Stimulated activated CD4-positive, alpha-beta T cell treated with anti-CD3 and anti-CD28 coated beads, Interleukin-1b, Interleukin-23, amount 100 ng/mL, for 1 hour (primary cell): ENCODE measurements at regions not wholly inside any gene's neighbourhood (a gene's known extent, or its start where the extent isn't known, plus 50 kb on each side); places are given as distances from the start of the nearest gene placed in this dataset.
"Not testable (repeated sequence)": the region's sequence is repeated elsewhere in the genome, so short reads cannot be mapped to it uniquely, and the experiment has no call there.

Source experiments
- DNase-seq, 2 donors: peaks; one replicate each; pipeline ENCODE4 v3.0.0-alpha.2; 2020; ENCODE audit warnings: low read depth in 2 of 2

DNA sequence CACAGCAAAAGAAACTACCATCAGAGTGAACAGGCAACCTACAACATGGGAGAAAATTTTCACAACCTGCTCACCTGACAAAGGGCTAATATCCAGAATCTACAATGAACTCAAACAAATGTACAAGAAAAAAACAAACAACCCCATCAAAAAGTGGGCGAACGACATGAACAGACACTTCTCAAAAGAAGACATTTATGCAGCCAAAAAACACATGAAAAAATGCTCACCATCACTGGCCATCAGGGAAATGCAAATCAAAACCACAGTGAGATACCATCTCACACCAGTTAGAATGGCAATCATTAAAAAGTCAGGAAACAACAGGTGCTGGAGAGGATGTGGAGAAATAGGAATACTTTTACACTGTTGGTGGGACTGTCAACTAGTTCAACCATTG is 207.8 kb downstream of the USP6NL start:
- DNase-seq = not testable (repeated sequence)

DNA sequence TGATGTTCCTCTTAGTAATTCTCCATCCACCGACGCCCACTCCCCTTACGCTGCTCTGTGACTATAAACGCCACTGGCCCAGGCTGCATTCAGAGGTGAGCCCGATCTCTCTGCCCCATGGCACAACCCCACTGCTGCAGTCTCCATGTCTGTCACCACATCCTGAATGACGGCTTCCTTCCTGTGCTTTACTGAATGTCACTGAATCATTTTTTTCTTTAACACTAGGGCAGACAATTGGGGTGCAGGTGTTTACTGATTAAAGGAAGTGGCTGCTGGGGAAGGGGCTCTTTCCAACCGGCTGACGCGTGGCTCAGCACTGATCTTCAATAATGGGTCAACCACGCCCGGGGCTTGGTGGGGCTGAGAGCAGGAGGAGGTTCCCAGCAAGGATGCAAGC is 208.3 kb downstream of the USP6NL start:
- peak; percentile 15 to 30 for DNase-seq

DNA sequence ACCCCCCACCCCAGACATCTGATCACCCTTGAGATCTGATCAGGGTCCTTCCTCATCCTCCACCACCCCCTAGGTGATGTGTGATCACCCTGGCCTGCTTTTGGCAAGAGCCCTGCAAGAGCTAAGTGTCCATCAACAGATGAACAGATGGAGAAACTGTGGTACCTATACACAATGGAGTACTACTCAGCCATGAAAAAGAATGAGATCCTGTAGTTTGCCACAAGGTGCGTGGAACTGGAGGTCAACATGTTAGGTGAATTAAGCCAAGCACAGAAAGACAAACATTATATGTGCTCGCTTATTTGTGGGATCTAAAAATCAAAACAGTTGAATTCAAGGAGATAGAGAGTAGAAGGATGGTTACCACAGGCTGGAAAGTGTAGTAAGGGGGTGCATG is 209.1 kb downstream of the USP6NL start:
- DNase-seq = no peak

DNA sequence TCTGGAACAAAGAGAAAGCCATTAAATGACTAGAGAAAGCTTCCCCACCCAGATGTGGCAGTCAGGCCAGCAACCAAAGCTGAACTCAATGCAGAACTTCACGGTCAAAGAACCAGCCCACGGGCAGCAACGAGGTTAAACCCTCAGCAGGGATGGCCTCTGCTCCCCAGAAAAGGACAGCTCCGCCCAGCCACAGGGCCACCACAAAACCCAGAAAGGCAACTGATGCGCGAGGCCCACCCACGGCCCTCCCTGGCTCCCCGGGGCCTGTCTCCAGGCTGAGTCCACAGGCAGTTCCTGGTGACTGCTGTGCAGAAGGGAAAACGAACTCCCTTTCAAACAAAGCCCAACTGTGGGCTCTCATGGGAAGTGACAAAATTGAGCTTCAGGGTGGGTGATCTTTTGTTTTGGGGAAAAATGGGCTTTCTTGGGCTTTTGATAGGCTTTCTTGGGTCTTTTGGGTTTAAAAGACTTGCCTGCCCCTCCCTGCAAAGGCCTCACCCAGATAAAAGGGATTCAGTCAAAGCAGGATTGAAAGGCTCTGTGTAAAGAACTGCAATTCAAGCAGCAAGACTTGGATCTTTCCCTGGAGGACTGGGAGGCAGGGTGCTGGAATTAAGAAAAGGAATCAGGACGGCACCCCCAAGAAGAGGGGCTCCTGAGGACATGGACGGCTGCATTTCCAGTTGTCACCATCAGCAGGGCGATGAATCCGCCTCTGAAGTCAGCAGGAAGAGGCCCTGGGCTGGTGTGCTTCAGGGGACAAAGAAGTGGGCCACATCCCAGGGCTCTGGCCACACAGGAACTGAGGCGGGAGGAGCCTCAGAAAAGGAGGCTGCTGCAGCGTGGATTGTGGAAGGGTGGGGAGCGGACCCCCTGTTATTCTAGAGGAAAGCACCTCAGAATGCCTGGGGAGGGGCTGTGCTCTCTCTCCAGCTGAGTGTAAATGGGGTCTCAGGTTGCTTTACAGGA is 209.9 kb downstream of the USP6NL start:
- no peak for DNase-seq

DNA sequence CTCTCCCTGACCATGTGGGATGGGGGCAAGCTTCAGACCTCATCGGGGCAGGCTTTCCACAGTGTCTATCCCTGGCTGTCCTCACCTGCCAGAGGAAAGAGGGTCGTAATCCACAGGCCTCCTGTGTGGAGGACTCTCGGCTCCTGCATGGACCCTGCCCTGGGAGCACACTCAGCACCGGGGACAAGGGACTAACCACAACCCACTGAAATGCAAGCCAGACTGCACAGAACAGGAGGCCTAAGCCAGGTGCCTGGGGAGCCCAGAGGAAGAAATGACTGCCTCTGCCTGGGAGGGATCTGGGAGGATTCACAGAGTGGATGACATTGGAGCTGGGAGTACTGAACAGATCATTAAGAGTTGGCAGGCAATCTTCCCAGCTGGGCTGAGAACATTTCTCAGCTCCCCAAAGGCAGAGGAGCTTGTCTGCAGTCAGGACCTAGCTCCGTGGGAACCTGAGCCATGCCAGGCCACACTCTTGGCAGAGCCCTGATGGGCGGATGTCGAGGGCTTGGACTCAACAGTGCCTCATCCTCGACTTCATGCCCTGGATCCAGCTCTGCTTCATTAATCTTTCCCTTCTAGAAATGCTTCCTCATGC is 213.4 kb downstream of the USP6NL start:
- DNase-seq = no peak

DNA sequence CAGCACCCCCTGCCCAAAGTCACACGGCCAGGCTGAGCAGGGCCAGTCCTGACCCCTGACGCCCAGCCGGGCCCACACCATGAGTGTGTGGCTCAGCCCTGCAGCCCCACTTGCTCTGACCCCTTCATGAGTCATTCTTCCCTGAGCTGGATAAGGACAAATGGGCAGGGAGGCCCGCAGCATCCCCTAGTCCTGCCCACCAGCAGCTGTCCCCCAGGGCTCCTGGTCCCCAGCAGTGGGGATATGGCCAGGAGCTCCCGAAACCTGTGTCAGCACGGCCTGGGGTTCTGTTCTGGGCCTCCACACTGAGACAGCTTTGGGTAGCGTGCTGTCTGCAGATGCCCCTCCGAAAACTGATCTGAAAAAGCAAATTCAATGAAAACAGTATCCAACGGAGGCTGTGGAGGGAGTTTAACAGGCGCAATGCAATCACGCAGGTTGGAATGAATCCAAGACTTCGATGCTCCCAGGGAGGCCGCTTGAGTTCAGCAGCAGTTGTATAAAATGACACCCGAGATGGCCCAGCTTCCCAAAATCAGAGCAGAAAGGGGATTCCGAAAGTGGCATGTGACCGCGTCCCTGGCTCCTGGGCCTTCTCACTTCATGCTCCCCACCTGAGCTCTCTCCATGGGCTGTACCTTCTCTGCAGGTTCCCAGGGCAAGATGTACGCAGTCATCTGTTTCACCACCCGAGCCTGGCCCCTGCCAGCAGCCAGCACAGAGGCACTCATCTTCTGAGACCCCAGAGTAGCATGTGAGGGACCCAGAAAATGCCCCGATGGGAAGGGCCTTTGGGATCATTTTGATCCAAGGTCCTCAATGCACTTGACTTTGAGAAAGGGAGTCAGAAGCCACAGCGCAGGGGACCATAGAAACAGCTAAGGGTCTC is 214.1 kb downstream of the USP6NL start:
- no peak for DNase-seq

DNA sequence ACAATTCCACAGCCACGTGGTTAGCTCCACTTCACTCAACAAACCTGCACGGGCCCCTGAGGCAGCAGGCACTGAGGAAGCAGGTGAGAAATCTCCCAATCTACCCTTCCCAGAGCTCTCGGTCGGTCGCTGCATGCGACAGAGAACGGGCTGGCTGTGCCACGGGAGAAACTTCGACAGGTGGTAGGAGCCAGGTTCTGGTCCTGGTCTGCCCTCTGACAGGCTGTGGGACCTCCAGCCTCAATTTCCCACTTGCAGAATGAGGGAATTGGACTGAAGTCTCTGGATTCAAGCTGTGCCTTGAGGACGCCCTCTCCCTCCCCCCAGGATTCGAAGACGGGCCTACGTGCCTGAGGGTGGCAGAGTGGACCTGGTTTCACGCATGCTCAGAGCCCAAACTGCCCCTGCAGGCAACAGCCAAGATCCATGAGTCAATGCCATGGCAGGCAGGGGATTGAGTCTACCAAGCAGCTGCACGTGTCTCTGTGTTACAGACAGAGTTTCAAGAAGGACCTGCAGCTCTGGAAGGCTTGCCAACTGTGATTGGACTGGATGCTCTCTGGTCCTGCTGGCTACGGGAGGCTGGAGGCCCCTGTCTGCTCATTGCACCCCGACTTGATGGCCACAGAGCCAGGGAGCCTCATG is 215.0 kb downstream of the USP6NL start:
- no peak for DNase-seq

DNA sequence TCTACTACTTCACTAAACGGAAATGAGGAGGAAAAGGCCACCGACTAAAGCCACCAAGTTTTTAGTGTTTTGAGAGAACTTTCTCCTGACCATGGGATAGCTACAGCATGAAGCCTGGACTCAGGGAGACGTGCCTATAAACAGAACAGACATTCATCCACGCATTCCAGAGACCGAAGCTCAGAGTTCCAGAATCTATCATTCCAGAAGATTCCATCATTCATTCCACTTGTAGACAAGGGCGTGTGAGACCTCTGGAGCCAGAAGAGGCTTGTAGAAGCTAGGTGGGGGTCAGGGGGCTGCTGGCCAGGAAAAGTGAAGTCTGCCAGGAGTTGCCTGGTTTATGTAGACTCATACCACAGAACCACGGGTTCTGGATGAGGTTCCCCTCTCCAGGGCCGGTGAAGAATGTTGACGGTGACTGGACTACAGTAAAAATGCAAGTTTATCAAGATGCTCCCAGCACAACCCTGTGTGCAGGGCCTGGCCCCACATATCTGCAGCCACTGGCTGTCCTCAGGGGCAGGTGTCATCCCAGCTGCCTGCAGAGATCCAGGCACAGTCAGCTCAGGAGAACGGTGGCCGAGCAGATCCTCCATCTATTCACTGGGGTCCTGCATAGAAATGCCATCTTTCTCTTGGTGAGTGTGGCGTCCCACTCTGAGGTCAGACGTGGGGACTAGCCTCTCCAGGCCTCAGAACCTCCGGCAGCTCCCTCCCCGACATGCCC is 215.7 kb downstream of the USP6NL start:
- DNase-seq = no peak

DNA sequence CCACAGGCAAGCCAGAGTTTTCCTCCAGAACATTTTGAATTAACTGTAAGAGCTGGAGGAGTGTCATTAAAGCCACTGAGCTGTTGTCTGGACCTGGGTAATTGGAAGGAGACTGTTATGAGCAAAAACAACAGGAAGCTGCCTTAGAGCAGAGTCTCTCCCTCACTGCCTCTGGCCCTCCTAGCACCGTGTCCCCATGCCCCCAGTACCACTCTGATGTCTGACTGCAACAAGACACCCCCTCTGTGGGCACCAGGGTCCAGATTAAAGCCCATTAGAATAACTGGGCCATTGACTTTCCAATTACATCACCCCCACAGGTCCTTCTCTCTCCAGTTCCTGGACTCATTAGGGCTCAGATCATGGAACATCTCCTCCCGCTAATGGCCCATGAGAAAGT is 216.3 kb downstream of the USP6NL start:
- DNase-seq = no peak

DNA sequence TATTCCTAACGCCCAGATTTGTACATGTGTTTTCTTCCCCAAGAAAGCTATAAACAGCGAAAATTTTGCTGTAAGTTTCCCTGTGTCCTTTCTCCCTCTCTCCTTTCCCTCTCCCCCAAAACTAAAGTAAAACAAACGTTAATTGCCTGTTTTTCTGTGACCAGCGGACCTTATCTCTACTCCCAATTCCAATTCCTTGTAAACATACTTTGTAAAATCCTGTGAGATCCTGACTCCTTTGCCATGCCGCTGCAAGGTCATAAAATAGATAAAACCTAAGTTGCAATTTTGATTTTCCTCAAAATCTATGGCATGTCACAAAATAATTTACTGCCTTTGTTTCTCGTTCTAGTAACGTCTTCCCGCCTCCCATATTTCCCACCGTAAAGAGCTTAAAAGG is 217.6 kb downstream of the USP6NL start:
- no peak for DNase-seq

DNA sequence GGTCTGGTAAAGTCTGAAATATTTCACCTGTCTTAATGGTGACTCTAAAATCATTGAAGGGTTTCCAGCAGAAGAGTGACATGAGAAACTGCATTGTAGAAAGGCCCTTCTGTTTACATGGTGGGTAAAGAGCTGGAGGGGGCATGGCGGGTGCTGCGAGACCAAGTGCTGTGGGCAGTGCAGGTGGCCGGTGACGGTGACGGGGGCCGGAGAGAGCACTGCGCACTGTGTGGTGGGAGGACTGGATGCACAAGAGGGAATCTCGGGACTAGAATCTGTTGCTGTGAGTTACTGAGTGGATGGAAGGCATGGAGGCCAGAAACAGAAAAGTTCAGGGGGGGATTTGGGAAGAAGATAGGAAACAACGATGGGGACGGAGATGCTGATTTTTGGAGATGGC is 218.7 kb downstream of the USP6NL start:
- DNase-seq = no peak

DNA sequence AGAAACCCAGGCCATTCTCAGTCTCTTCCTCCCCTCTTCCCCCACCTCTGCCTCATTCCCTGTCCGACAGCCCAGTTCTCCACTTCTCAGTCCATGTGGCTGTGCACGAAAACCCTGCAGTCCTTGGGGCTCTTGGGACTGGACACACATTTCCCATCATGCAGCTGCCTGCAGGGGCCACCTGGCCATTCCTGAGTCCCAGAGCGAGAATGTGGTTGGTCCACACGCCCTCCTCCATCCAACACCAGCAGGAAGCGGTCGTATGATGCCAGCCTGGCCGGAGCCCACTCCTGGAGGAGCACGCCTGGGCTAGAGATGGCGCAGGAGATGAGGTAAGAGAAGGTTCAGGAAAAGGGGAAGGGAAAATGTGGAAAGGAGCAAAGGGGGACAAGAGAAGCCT is 222.5 kb downstream of the USP6NL start:
- no peak for DNase-seq

DNA sequence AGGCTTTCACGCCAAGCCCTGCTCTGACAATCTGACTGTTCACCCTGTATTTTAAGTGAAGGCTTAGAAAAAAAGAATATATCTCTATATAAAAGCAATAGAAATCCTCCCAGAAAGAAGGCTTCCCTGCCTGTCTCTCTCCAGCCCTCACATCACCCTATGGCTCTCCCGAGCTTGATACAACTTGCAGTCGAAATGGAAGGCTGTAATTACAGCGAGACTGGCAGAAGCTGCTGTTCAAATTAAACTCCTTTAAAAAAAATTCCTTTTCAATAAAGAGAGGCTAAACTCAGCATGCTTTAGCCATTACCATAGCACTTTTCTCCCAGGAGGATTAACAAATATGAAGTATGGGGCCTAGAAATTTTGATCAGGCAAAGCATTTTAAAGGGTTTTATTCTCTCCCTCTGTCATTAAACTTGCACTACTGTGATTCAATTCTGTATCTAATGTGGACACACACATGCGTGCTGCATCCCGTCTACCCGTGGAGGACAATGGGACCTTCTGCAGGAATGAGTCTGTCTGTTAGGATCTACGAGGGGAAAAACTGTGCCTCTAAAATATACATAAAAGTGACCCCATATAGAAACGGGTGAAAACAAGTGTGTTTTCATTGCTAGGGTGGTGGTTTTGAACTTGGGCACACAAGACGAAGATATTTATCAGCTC is 223.8 kb downstream of the USP6NL start:
- no peak for DNase-seq

DNA sequence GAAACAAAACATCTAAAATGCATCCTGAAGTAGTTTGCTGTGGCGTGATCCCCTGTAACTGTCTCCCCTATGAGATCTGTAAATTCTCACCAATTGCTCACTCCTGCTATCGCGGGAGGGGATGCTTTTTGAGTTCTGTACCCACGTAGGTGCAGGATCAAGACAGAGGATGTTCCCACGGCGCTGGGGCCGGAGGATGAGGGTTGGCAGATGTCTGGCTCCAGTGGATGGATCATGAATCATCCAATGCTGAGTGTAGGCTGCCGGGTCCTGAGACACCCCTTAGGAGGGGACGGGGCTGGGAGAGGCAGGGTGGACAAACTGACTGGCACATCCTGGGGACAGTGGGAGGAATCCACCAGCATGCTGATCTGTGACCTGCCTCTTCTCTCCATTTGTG is 224.4 kb downstream of the USP6NL start:
- no peak for DNase-seq
